SK-N-SH (cell line): ENCODE measurements at regions not wholly inside any gene's neighbourhood (a gene's known extent, or its start where the extent isn't known, plus 50 kb on each side); places are given as distances from the start of the nearest gene placed in this dataset.

ENCODE experiments used
- CTCF ChIA-PET: fragments of 300-600, 350-600 bp; formaldehyde crosslinking; extraction: SDS; loops from one replicate; lab custom pipeline; 2021; lab: Yijun Ruan, JAX
- POLR2A ChIA-PET: fragments of 350-600 bp; sonication (Branson Sonifier 250); formaldehyde crosslinking; extraction: SDS; loops from one replicate; lab custom pipeline; 2020; ENCODE audit warnings: antibody characterized with exemption, inconsistent platforms; lab: Yijun Ruan, JAX
- DNase-seq: peaks from one replicate; pipeline ENCODE4 v3.0.0; 2012
- H2AFZ ChIP-seq: fragments of 200-600 bp; sonication (generic); 2 replicates; pipeline ENCODE4 v1.8.1; 2016; ENCODE audit warnings: antibody characterized with exemption, mild to moderate bottlenecking, low read depth
- H3F3A ChIP-seq: fragments of 200-600 bp; sonication (generic); replicated peaks from 2 replicates; pipeline ENCODE3; 2016; ENCODE audit warnings: antibody characterized with exemption, mild to moderate bottlenecking; ENCODE audit not compliant: insufficient read depth
- H3K27ac ChIP-seq, 2 experiments: fragments of 200-500 bp in 1 of 2; fragments of 200-600 bp in 1 of 2; sonication (Bioruptor generic) in 1 of 2; sonication (generic), shearing (Covaris generic) in 1 of 2; 2 replicates each; pipeline versions ENCODE4 v1.5.1 to v1.6.1; 2014 to 2016; ENCODE audit warnings: low read depth in 2 of 2, inconsistent platforms in 1 of 2, low read length in 1 of 2, mild to moderate bottlenecking in 1 of 2, mixed read lengths in 1 of 2
- H3K27me3 ChIP-seq: fragments of 200-600 bp; sonication (generic), shearing (Covaris generic); 2 replicates; pipeline ENCODE4 v1.6.1; 2016; ENCODE audit warnings: mixed run types; ENCODE audit not compliant: insufficient read depth
- H3K36me3 ChIP-seq, 2 experiments: fragments of 200-500 bp in 1 of 2; fragments of 200-600 bp in 1 of 2; sonication (Bioruptor generic) in 1 of 2; sonication (generic) in 1 of 2; replicated peaks in 1 of 2; 2 replicates each; pipeline versions ENCODE3 to v1.5.1; 2014 to 2016; ENCODE audit warnings: low read length in 1 of 2, mild to moderate bottlenecking in 1 of 2; ENCODE audit not compliant: insufficient read depth in 2 of 2, control insufficient read depth in 1 of 2
- H3K4me1 ChIP-seq, 2 experiments: fragments of 200-500 bp in 1 of 2; fragments of 200-600 bp in 1 of 2; sonication (Bioruptor generic) in 1 of 2; sonication (generic), shearing (Covaris generic) in 1 of 2; 2 replicates each; pipeline versions ENCODE4 v1.5.1 to v1.6.1; 2014 to 2016; ENCODE audit warnings: low read depth in 1 of 2, low read length in 1 of 2, mixed run types in 1 of 2; ENCODE audit not compliant: insufficient read depth in 2 of 2, control insufficient read depth in 1 of 2
- H3K4me2 ChIP-seq: fragments of 200-600 bp; sonication (generic), shearing (Covaris generic); 2 replicates; pipeline ENCODE4 v1.6.1; 2017; ENCODE audit warnings: mixed run types
- H3K4me3 ChIP-seq, 2 experiments: fragments of 200-500 bp in 1 of 2; fragments of 200-600 bp in 1 of 2; sonication (Bioruptor generic) in 1 of 2; sonication (generic), shearing (Covaris generic) in 1 of 2; 2 replicates each; pipeline versions ENCODE4 v1.5.1 to v1.8.1; 2014 to 2016; ENCODE audit warnings: low read depth in 2 of 2, inconsistent platforms in 1 of 2, low read length in 1 of 2, mild to moderate bottlenecking in 1 of 2, mixed read lengths in 1 of 2, moderate library complexity in 1 of 2
- H3K79me2 ChIP-seq: fragments of 200-600 bp; sonication (generic); 2 replicates; pipeline ENCODE4 v1.8.1; 2017; ENCODE audit warnings: mild to moderate bottlenecking; ENCODE audit not compliant: insufficient read depth
- H3K9ac ChIP-seq: fragments of 200-600 bp; sonication (generic); 2 replicates; pipeline ENCODE4 v1.6.1; 2017; ENCODE audit warnings: mixed run types
- H3K9me2 ChIP-seq: fragments of 200-600 bp; sonication (generic); 2 replicates; pipeline ENCODE4 v1.6.1; 2017; ENCODE audit warnings: mixed run types
- H3K9me3 ChIP-seq: fragments of 200-600 bp; sonication (generic); 2 replicates; pipeline ENCODE4 v1.6.1; 2017; ENCODE audit warnings: mixed run types, mild to moderate bottlenecking, moderate library complexity
- H4K20me1 ChIP-seq: fragments of 200-600 bp; sonication (generic); 2 replicates; pipeline ENCODE4 v1.6.1; 2017; ENCODE audit warnings: mild to moderate bottlenecking, mixed run types; ENCODE audit not compliant: insufficient read depth
- ELF1 ChIP-seq: IDR thresholded peaks from 2 replicates; pipeline ENCODE4 v1.4.0; 2012
- EP300 ChIP-seq, 2 experiments: IDR thresholded peaks; 2 replicates each; pipeline versions ENCODE4 v1.4.0 to v1.6.1; 2012; ENCODE audit warnings: borderline replicate concordance in 1 of 2, low read depth in 1 of 2, low read length in 1 of 2
- EZH2phosphoT487 ChIP-seq: fragments of 200-600 bp; sonication (generic); IDR thresholded peaks from 2 replicates; pipeline ENCODE4 v1.6.1; 2017; ENCODE audit warnings: low read depth, mixed run types, mild to moderate bottlenecking, antibody characterized with exemption, moderate library complexity, borderline replicate concordance
- FOSL2 ChIP-seq: IDR thresholded peaks from 2 replicates; pipeline ENCODE4 v1.4.0; 2012; ENCODE audit warnings: low read depth, mild to moderate bottlenecking, moderate library complexity, borderline replicate concordance
- FOXJ3 ChIP-seq: sonication (generic); formaldehyde crosslinking; IDR thresholded peaks from 2 replicates; pipeline ENCODE4 v1.5.1; 2020; ENCODE audit warnings: mild to moderate bottlenecking, missing genetic modification reagents
- GABPA ChIP-seq: IDR thresholded peaks from 2 replicates; pipeline ENCODE4 v1.4.0; 2012; ENCODE audit warnings: low read depth, mild to moderate bottlenecking
- GATA2 ChIP-seq: sonication (generic); formaldehyde crosslinking; IDR thresholded peaks from 2 replicates; pipeline ENCODE4 v1.5.0; 2020; ENCODE audit warnings: mild to moderate bottlenecking, missing genetic modification reagents
- MAX ChIP-seq: IDR thresholded peaks from 2 replicates; pipeline ENCODE4 v1.4.0; 2012; ENCODE audit warnings: low read depth
- MEF2A ChIP-seq: IDR thresholded peaks from 2 replicates; pipeline ENCODE4 v1.4.0; 2012; ENCODE audit warnings: low read depth, borderline replicate concordance
- NFIC ChIP-seq: IDR thresholded peaks from 2 replicates; pipeline ENCODE4 v1.4.0; 2012; ENCODE audit warnings: borderline replicate concordance
- POLR2AphosphoS5 ChIP-seq: IDR thresholded peaks from 2 replicates; pipeline ENCODE4 v1.6.1; 2012; ENCODE audit warnings: low read depth, low read length
- RAD21 ChIP-seq: IDR thresholded peaks from 2 replicates; pipeline ENCODE4 v1.6.1; 2012; ENCODE audit warnings: mild to moderate bottlenecking, low read length
- RFX5 ChIP-seq: IDR thresholded peaks from 2 replicates; pipeline ENCODE4 v1.6.1; 2012; ENCODE audit warnings: mild to moderate bottlenecking, improper control_type of control experiment, low read length
- RXRA ChIP-seq: IDR thresholded peaks from 2 replicates; pipeline ENCODE4 v1.4.0; 2012; ENCODE audit warnings: low read depth, mild to moderate bottlenecking, borderline replicate concordance
- SIN3A ChIP-seq: IDR thresholded peaks from 2 replicates; pipeline ENCODE4 v1.6.1; 2012; ENCODE audit warnings: low read depth, mild to moderate bottlenecking, low read length, moderate library complexity, borderline replicate concordance
- TEAD4 ChIP-seq: IDR thresholded peaks from 2 replicates; pipeline ENCODE4 v1.4.0; 2012; ENCODE audit warnings: mild to moderate bottlenecking, borderline replicate concordance; ENCODE audit not compliant: insufficient read depth
- ZBTB33 ChIP-seq: IDR thresholded peaks from 2 replicates; pipeline ENCODE4 v1.4.0; 2012; ENCODE audit warnings: low read depth, borderline replicate concordance
- WGBS: methylation state at CpG from one replicate; pipeline ENCODE4 v1.1.6; 2017; ENCODE audit warnings: low lambda C conversion rate; 5-methylcytosine and 5-hydroxymethylcytosine counted together

GRCh38 chr13:109485136-109485794 is 301.1 kb downstream of the IRS2 start:
- Histone ChIP-seq H4K20me1 (no peaks in the 10 kb centered on the region), H3K4me1 (no peaks in the 10 kb centered on the region; a peak in 1 of 4 replicates), H3K4me3 (no peak overlapping the region), H3K4me2 (no peak overlapping the region), H3K27me3 (no peaks in the 10 kb centered on the region), H3K27ac (no peak overlapping the region), H3F3A (no peaks in the 10 kb centered on the region), H3K79me2 (no peaks in the 10 kb centered on the region), H3K9me2 (no peaks in the 10 kb centered on the region), H3K9me3 (0 out of 2 replicates have a peak, but pooled peaks cover 8% of the 10 kb centered on the region), H2AFZ (no peak overlapping the region), H3K36me3 (no peaks in the 10 kb centered on the region), H3K9ac (no peak overlapping the region)
- TF ChIP-seq RFX5 (no peak), TEAD4 (no peak), EZH2phosphoT487 (no peak), ELF1 (no peak), MEF2A (no peak), MAX (no peak), POLR2AphosphoS5 (no peak), FOSL2 (no peak), EP300 (IDR thresholded peaks at IDR 0.05; ENCODE audit: borderline replicate concordance in 1 of 2, low read depth in 1 of 2, low read length in 1 of 2) (no peak), RXRA (no peak), GATA2 (CRISPR knock-in tag) (no peak), FOXJ3 (CRISPR knock-in tag) (no peak)
- ChIA-PET CTCF (interaction anchor here (0.6 kb wide), 1 partner anchor 588 kb away, joined by 4 read pairs; no protein-coding TSS in a partner anchor), POLR2A (no interaction called here)
- 87% methylated on average over 13 of the region's 13 CpGs for WGBS
- no peak for DNase-seq

- H3K4me1 ChIP-seq, result no peaks in the 10 kb centered on the region; a peak in 1 of 4 replicates
- CTCF ChIA-PET, result no interaction called here
- TF ChIP-seq RXRA, result no peak
- TF ChIP-seq TEAD4, result no peak
- no peak for TF ChIP-seq NFIC
- no peak for TF ChIP-seq SIN3A
- no peak for TF ChIP-seq ZBTB33
- TF ChIP-seq EZH2phosphoT487, result no peak
- TF ChIP-seq FOSL2, result no peak
- no peak for TF ChIP-seq RAD21
- no peak for TF ChIP-seq GABPA
- no peak for TF ChIP-seq MEF2A
- no peak for TF ChIP-seq EP300 (IDR thresholded peaks at IDR 0.05; ENCODE audit: borderline replicate concordance in 1 of 2, low read depth in 1 of 2, low read length in 1 of 2)
- TF ChIP-seq FOXJ3 (CRISPR knock-in tag), result no peak
- TF ChIP-seq, all 33 proteins: peak for 0
- no peaks in the 10 kb centered on the region for H3K9me2 ChIP-seq
- 70% methylated on average over 5 of the region's 5 CpGs for whole genome bisulfite sequencing
- 0 out of 2 replicates have a peak, but pooled peaks cover 8% of the 10 kb centered on the region for H3K9me3 ChIP-seq
- H3F3A ChIP-seq, result no peaks in the 10 kb centered on the region
- H4K20me1 ChIP-seq, result no peaks in the 10 kb centered on the region
- no peak overlapping the region for H3K4me2 ChIP-seq
- no peak overlapping the region for H3K4me3 ChIP-seq
- no peak overlapping the region for H3K27ac ChIP-seq
- no peak overlapping the region for H3K9ac ChIP-seq
- H3K27me3 ChIP-seq, result no peaks in the 10 kb centered on the region
- H3K36me3 ChIP-seq, result no peaks in the 10 kb centered on the region
- H2AFZ ChIP-seq, result no peak overlapping the region
- H3K79me2 ChIP-seq, result no peaks in the 10 kb centered on the region
- POLR2A ChIA-PET, result no interaction called here
- DNase-seq, result no peak
Observed at GRCh38 chr13:109483284-109483683, 303.1 kb downstream of the IRS2 start.
